Ectodermal cell (in vitro differentiated cells): ENCODE measurements at regions not wholly inside any gene's neighbourhood (a gene's known extent, or its start where the extent isn't known, plus 50 kb on each side); places are given as distances from the start of the nearest gene placed in this dataset.

Source experiments
- H3K27ac ChIP-seq: 2 replicates; pipeline ENCODE4 v1.7.0; 2013; ENCODE audit warnings: mild to moderate bottlenecking, low read depth, low read length; ENCODE audit not compliant: insufficient read depth, poor library complexity, severe bottlenecking
- H3K27me3 ChIP-seq: 2 replicates; pipeline ENCODE4 v1.7.0; 2013; ENCODE audit warnings: mild to moderate bottlenecking, low read length; ENCODE audit not compliant: insufficient read depth, control insufficient read depth, poor library complexity, severe bottlenecking
- H3K36me3 ChIP-seq: one replicate; pipeline ENCODE4 v1.7.0; 2013; ENCODE audit warnings: low read length; ENCODE audit not compliant: control insufficient read depth, insufficient read depth
- H3K4me1 ChIP-seq: one replicate; pipeline ENCODE4 v1.7.0; 2013; ENCODE audit warnings: low read length; ENCODE audit not compliant: control insufficient read depth, insufficient read depth
- H3K4me3 ChIP-seq: 2 replicates; pipeline ENCODE4 v1.7.0; 2013; ENCODE audit warnings: low read depth, low read length, control low read depth; ENCODE audit not compliant: insufficient read depth
- H3K9me3 ChIP-seq: 2 replicates; pipeline ENCODE4 v1.7.0; 2013; ENCODE audit warnings: mild to moderate bottlenecking, low read length, moderate library complexity; ENCODE audit not compliant: control insufficient read depth
- WGBS, 2 experiments: methylation state at CpG; one replicate each; pipeline ENCODE4 v1.1.7; 2013; ENCODE audit warnings: missing lambda C conversion rate in 2 of 2; 5-methylcytosine and 5-hydroxymethylcytosine counted together

DNA sequence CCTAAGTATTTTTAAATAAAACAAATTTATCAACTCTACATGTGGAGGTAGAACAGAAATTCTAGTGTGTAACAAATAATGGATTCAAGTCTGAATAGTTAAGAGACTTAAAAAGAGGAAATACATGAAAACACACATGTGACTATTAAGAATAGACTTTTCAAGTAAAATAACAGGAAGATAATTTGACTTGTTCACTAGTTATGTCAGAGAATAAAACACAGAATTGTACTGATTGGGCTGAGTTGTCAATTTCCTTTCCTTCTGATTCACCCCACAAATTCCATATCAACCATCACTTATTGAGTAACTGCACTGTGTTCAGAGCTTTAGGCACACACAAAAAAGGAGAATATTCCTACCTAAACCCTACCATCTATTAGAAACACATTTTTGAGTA, 557.2 kb downstream of the TUSC7 start:
- no peak overlapping the region for H3K27ac ChIP-seq
- H3K27me3 ChIP-seq: no peaks in the 10 kb centered on the region
- no peaks in the 10 kb centered on the region for H3K36me3 ChIP-seq
- H3K9me3 ChIP-seq: no peaks in the 10 kb centered on the region
- no peak overlapping the region for H3K4me3 ChIP-seq
- no peaks in the 10 kb centered on the region for H3K4me1 ChIP-seq

DNA sequence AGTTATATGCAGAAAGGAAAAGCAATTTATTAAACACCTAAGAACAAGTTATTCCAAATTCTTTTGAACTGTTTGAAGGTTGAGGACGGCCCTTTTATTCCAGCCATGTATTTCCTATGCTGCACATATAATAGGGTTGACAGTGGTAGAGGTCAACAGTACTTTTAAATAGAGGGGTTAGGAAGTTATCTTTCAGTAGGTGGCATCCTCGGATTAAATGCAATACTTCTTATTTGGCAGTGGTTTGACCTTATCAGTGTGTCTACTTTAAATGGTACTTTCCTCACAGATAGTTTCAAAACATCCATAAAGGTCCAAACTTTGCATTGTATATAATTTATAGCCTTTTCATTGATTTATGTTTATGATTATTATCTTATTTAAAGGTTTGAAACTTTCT, 558.7 kb downstream of the TUSC7 start:
- Histone ChIP-seq H3K4me1 (no peaks in the 10 kb centered on the region), H3K36me3 (no peaks in the 10 kb centered on the region), H3K27me3 (no peaks in the 10 kb centered on the region), H3K9me3 (no peaks in the 10 kb centered on the region), H3K27ac (no peak overlapping the region), H3K4me3 (no peak overlapping the region)
- WGBS, 2 experiments: 87 to 100% methylated on average over 2 of the region's 2 CpGs

DNA sequence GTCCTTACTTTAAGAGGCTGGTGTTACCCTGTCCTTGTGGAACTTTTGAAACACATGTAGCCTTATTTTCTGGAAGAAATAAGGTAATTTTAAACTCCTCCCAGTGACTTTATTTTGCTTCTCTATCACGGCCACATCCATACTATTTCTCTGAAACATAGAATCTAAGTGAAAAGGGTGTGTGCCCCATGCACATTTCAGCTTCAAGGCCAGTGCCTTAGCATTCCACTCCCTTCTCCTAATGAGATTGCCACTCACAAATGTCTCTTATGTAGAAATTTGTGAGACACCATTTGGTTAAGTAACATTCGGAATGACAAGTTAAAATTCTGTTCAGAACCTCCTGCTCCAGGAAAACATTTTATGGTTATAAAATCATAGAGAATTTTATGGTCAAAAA, 562.7 kb downstream of the TUSC7 start:
- Histone ChIP-seq H3K9me3 (no peaks in the 10 kb centered on the region), H3K27ac (no peak overlapping the region), H3K4me1 (no peaks in the 10 kb centered on the region), H3K4me3 (no peak overlapping the region), H3K27me3 (no peaks in the 10 kb centered on the region), H3K36me3 (no peaks in the 10 kb centered on the region)
- WGBS, 2 experiments: 80% methylated on average over 2 of the region's 2 CpGs; no CpG with 5 or more reads in 1 of the 2 experiments

DNA sequence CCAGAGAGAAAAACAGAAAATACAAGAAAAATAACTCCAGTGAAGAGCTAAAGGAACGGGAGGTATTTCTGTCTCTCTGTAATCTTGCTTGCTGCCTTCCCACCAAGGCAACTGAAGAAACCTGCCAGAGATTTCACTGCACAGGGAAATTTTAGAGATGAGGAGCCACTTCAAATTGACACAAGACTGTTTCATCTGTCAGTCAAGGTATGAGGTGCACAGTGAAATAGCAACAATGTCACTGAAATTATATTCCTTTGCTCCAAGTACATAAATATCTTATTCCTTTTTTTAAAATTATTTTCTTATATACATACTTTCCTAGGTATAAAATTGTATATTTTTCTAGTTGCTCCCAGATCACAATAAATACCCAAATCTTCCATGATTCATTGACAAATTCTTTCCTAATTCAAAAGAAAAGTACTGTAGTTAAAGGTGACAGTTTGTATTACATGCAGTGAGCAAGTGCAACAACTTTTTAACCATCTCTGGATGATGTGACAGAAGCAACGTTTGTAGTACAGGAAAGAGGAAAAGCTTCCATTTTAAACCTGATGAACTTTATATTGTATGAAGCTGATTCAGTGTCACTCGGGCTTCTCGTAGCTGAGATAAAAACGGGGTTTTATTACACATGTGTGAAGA, 563.4 kb downstream of the TUSC7 start:
- Histone ChIP-seq H3K4me3 (no peak overlapping the region), H3K9me3 (no peaks in the 10 kb centered on the region), H3K27ac (no peak overlapping the region), H3K36me3 (no peaks in the 10 kb centered on the region), H3K4me1 (no peaks in the 10 kb centered on the region), H3K27me3 (no peaks in the 10 kb centered on the region)
- WGBS, 2 experiments: 86 to 96% methylated on average over 5 of the region's 5 CpGs

GRCh38 chr3:117277816-117278215, 568.2 kb downstream of the TUSC7 start:
- 67 to 78% methylated on average over 2 of the region's 2 CpGs for WGBS, 2 experiments
- Histone ChIP-seq H3K4me1 (no peaks in the 10 kb centered on the region), H3K36me3 (no peaks in the 10 kb centered on the region), H3K27ac (no peak overlapping the region), H3K27me3 (no peaks in the 10 kb centered on the region), H3K4me3 (no peak overlapping the region), H3K9me3 (no peaks in the 10 kb centered on the region)

DNA sequence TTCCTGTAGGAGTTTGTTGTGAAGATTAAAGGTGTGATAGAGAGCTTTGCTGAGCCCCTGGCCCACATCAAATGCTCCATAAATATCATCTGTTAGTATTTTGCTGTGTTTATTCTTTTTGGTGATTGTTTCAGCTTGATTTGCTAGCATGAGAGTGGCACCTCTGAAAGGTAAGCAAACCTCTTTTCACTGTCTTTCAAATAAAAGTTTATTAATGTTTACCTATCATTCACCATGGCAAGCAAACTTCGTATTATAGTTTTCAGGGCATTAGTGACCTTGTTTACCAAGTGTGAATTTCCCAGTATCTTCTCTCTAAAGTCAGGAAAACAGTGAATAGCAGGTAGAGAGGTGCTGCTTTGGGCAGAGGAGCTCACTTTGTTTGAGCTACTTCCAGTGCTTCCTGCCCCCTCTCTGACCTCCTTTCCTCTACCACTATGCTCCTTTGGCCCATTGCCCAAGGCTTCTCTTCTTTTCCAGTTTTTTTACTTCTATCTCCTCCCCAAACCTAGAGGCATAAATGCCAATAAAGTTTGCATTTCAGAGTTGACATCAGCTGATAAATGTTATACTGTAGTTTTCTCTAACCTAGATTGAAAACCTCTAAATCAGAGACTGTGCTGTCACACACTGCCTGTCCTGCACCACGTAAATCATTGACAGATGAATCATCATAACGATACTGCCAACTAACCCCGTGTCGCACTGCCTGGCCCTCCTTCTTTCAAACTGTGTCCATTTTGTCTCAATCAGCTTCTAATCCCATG, 569.0 kb downstream of the TUSC7 start:
- Histone ChIP-seq H3K4me1 (no peaks in the 10 kb centered on the region), H3K27ac (no peak overlapping the region), H3K36me3 (no peaks in the 10 kb centered on the region), H3K9me3 (no peaks in the 10 kb centered on the region), H3K4me3 (no peak overlapping the region), H3K27me3 (no peaks in the 10 kb centered on the region)
- WGBS, 2 experiments: 93 to 95% methylated on average over 5 of the region's 5 CpGs

DNA sequence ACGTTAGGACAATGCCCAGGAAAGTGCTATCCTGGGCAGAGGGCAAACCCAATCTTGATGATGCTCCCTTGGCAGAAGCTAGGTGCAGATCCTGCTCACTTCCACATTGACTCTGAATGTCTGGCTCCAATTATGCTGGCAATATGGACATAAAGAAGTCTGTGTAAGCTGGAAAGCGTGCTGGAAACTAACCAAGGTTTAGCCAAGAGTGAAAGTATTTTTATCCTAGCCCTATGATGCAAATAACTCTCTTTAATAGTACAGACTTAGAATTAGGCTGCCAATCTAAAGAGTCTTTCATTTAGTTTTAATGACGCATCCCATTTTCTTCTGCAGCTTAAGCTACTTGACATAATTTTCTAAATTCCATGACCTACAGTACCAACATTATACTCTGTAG, 571.8 kb downstream of the TUSC7 start:
- no peaks in the 10 kb centered on the region for H3K9me3 ChIP-seq
- WGBS, 2 experiments: 88 to 92% methylated on average over 3 of the region's 3 CpGs
- no peak overlapping the region for H3K4me3 ChIP-seq
- no peak overlapping the region for H3K27ac ChIP-seq
- no peaks in the 10 kb centered on the region for H3K4me1 ChIP-seq
- H3K27me3 ChIP-seq: no peaks in the 10 kb centered on the region
- no peaks in the 10 kb centered on the region for H3K36me3 ChIP-seq

- WGBS, 2 experiments: 84 to 91% methylated on average over 4 of the region's 4 CpGs
- Histone ChIP-seq H3K36me3 (no peaks in the 10 kb centered on the region), H3K4me3 (no peak overlapping the region), H3K27ac (no peak overlapping the region), H3K4me1 (no peaks in the 10 kb centered on the region), H3K9me3 (no peaks in the 10 kb centered on the region), H3K27me3 (no peaks in the 10 kb centered on the region)
Measured at GRCh38 chr3:117282566-117282965, 573.0 kb downstream of the TUSC7 start.

GRCh38 chr3:117285737-117286136, 576.2 kb downstream of the TUSC7 start:
- H3K4me1 ChIP-seq: no peaks in the 10 kb centered on the region
- H3K9me3 ChIP-seq: no peaks in the 10 kb centered on the region
- no peaks in the 10 kb centered on the region for H3K27me3 ChIP-seq
- H3K27ac ChIP-seq: no peak overlapping the region
- 74 to 76% methylated on average over 4 of the region's 4 CpGs for WGBS, 2 experiments
- no peaks in the 10 kb centered on the region for H3K36me3 ChIP-seq
- H3K4me3 ChIP-seq: no peak overlapping the region

GRCh38 chr3:117286488-117286887, 576.9 kb downstream of the TUSC7 start:
- Histone ChIP-seq H3K9me3 (no peaks in the 10 kb centered on the region), H3K4me3 (no peak overlapping the region), H3K27ac (no peak overlapping the region), H3K4me1 (no peaks in the 10 kb centered on the region), H3K36me3 (no peaks in the 10 kb centered on the region), H3K27me3 (no peaks in the 10 kb centered on the region)
